Fibroblast of upper back skin (primary cell): ENCODE measurements at regions not wholly inside any gene's neighbourhood (a gene's known extent, or its start where the extent isn't known, plus 50 kb on each side); places are given as distances from the start of the nearest gene placed in this dataset.
"Not testable (repeated sequence)": the region's sequence is repeated elsewhere in the genome, so short reads cannot be mapped to it uniquely, and the experiment has no call there.

Source experiments
- DNase-seq: peaks from one replicate; pipeline ENCODE4 v3.0.0-alpha.2; 2013

DNA sequence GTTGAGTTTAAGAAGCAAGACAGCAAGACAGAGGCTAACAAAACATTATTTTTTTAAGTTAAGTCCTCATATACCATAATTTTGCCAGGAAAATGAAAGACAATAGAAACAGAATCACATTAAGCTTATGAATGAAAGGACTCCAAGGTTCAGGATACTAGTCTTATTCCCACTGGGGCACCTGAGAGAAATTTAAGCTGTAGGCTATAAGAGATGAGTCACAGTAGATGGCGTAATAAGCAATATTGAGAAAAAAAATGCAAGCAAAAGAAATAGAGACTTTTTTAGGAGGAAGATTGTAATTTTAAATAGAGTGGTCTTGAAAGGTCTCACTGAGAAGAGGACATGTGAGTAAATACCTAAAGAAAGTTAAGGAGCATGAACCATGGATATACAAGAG, 57.1 kb upstream of the KIF2B start:
- DNase-seq: peak; percentile 1

DNA sequence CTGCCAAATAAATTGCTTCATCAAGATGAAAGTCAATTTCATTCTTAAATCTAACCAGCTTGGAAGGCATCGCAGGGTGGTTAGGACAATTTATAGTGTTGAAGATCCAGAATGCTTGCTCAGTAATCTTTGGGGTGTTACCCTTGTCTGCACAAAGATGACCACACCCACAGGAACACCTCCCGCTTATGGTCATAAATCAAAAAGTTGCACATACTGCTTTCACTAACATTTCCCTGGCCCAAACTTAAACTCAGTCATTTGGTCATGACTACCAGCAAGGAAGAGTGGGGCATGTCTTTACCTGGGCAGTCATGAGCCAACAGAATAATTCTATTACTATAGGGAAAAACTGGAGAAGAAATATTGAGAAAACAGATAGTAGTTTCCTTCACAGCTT, 57.6 kb upstream of the KIF2B start:
- no peak for DNase-seq

DNA sequence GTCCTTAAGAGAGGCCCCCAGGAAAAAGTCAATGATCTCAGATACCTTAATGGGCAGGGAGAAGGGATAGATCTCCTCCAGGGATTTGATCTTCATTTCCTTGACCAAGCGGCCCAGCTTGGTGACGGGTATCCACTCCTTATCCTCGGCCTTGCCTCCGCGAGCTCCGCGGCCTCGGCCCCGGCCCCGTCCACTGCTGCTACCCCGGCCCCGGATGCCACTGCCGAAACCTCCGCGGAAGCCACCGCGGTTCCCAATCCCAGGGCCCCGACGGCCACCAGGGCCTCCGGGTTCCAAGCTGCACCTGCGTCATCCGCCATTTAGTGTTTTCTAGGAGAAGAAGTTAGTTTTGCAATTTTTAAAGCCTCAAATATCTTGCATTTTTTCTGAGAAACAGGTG, 65.2 kb upstream of the KIF2B start:
- DNase-seq: no peak

DNA sequence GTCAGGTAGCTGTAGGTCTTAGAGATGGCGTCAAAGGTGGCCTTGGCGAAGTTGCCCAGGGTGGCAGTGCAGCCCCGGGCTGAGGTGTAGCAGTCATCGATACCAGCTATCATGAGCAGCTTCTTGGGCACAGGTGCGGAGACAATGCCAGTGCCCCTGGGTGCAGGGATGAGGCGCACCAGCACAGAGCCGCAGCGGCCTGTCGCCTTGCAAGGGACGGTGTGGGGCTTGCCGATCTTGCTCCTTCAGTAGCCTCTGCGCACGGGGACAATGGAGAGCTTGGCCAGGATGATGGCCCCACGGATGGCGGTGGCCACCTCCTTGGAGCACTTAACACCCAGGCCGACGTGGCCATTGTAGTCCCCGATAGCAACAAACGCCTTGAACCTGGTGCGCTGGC, 65.6 kb upstream of the KIF2B start:
- DNase-seq: not testable (repeated sequence)

DNA sequence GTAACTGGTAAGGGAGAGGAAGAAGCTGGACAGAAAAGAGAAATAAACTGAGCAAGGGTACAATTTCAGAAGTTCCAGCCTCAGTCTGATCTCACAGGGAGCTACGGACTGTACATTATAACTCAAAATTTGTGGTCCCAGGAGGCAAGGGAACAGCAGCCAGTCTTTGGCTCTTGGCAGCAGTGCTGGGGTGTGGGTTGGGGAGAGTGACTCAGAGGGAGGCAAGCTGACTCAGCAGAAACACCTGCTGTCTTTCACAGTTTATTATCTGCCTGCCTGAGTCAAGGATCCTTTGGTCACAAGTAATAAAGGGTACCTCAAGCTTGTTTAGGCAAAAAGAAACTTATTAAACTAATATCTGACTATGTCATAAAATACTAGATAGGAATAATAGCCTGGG, 73.5 kb upstream of the KIF2B start:
- peak; percentile 56 for DNase-seq

DNA sequence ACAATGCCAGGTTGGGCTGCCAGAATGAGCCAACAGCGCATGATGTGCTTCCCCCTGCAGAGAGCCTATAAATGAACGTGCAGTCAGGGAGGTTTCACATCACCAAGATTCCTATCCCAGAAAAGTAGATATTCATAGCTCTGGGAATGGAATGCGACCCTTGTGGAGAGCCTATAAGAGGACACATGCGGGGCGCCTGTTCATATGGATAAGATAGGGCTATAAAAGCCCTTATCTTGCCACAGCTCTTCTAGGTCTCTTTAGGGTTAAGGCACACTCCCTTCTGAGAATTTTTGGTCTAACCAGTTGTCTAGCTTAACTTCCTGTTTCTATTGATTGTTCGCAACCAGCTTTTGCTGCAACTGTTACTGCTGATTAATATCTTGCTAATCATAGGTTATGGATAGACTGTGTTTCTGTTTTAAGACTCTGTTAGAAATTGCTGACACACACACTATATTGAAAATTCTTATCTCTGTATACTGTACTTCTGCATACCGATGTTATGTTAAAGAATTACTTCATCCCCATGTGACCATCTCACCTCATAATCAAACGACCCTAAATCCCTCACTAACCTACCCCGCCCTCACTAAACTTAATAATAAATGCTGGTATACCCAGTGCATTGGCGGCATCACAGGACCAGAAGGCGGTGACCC, 74.4 kb upstream of the KIF2B start:
- not testable (repeated sequence) for DNase-seq

DNA sequence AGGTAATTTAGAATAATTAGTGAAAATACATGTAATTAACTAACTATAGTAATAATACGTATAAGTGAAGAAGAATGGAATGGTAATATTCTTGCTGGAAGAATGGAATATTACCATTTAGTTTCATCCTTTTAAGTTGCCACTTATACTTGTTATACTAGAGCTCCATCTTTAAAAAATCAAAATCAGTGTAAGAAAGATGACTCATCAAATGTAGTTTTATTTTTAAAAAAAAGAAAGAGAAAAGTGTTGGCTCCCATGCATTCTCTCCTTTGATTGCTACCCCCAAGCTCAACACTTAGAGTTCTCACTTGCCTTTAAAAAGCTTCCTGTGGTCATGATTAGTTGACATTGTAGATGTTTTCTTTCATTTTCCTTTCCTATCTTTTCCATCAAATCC, 82.4 kb upstream of the KIF2B start:
- DNase-seq: no peak

DNA sequence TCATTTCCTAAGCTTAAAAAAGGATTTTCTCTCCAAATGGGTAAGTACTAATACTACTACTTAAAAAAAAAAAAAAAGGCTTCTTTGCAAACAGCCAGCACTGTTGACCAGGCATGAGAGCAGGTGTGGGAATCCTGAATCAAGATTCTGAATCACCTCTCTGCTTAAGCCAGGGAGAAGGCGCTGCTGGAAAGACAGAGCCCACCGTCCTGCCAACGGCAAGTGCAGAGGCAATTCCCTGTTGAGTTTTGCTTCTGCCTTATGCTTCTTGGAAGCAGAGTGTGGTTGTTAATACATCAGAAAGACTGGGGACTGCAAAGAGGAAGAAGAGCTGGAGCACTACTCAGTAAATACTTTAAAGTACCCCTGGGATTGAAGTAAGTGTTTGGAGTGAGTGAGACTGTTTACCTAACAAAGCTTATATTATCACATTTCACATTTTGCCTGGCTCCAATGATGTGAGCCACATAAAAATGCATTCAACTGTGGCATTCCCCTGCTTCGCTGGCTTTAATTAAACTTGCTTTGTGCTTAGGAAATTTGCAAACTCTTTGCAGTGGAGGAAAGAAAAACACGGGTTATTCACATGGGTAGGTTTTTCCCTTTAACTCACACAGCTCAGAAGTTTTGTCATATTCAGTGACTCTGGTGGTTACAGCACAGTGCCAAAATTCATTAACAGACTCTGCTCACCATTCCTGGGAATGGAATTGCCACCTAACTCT, 86.0 kb upstream of the KIF2B start:
- no peak for DNase-seq

DNA sequence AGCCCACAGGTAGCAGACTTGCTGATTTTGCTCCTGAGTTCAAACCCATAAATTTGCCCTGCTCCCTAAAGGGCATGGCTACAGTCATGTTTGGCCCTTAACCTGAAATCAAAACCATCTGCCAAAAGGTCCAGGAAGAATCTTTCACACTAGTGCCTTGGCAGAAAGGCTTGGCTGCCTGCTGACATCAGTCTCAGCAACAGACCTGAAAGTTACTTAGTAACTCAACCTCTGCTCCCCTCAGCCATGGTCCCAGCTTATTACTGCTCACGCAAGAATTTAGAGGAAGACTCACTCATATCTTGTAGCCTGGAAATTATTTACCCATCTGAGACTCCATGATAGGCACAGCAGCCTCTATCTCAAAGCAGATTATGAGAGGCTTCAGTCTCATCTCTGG, 98.0 kb upstream of the KIF2B start:
- DNase-seq: peak; percentile 20

DNA sequence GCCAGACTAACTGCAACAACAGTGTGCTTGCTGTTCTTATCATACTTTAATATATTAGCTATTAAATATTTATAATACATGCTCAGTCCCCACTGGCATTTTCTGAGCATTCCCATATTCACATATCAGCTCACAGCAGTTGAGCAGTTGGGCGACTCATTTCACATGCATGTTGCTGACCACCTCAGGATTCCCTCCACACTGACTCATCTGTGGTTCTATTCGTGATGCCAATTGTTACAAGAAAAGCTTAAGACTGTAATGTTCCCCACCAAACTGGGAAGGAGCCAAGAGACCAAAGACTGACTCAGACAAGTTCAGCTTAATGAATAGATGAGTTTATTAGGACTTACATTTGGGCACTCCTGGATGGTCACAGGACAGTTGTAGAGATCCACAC, 100.3 kb upstream of the KIF2B start:
- DNase-seq: peak; percentile 100

DNA sequence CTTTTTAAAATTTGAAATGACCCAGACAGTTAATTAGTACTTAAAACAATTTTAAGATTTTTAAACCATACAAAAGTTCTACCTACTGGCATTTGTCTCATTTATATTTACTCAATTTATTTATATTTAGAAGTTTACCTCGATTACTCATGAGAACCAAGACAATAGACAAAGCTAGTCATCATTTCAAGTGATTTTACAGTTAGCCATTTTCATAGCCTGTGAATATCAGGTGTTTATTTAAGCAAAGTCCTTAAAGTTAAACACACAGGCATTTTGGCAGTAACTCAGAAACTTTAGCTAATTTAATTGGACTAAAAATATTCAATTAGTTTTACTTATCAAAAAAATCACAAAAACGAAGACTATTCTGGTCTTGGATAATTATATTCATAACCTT, 101.6 kb upstream of the KIF2B start:
- no peak for DNase-seq

DNA sequence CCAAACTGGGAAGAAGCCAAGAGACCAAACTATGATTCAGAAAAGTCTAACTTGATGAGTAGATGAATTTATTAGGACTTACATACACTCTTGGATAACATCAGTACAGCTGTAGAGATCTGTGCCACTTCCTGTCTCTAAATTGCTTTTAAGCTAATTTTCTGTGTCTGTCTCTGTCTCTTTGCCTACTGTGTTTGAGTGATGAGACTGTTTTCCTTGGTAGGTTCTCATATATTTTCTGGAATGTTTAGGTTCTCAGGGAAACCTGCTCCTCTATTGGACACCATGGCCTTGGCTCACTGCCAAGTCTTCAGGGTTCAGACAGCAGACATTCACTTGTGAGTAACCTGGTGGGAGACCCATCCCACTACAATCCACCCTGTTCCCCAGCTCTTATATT, 103.5 kb upstream of the KIF2B start:
- DNase-seq: peak; percentile 55

DNA sequence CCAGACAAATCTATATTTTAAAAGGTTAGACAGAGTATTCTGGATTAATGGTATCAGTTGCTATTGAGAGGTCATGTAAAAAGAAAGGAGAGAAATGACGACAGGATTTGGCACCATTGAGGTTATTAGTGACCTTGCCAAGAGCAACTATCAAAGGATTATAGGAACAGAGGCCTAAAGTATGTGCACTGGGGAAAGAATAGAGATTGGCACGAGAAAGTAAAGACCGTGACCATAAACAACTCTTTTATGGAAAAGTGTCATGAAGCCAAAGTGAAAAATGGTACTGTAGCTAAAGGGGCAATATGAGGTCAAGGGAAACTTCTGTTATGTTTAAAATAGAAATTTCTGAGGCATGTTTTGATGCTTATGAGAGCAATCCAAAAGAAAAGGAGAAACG, 115.2 kb upstream of the KIF2B start:
- DNase-seq: no peak

DNA sequence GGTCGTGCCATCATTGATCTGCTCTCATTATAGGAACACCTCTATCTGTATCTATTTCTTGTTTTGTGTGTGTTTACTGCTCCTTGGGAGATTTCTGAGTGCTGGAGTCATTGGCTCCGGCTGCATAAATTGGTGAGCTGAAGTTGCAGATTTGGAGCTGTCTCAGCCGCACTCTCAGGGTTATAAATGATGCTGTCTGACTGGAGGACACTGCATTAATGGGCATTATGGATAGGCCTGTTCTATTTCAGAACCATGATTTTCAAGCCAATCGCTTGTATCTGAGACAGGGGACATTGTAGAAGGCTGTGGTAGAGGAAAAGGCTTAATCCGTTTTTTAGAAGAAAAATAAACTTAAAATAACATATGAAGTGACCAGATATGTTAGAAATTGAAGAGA, 126.4 kb upstream of the KIF2B start:
- no peak for DNase-seq

DNA sequence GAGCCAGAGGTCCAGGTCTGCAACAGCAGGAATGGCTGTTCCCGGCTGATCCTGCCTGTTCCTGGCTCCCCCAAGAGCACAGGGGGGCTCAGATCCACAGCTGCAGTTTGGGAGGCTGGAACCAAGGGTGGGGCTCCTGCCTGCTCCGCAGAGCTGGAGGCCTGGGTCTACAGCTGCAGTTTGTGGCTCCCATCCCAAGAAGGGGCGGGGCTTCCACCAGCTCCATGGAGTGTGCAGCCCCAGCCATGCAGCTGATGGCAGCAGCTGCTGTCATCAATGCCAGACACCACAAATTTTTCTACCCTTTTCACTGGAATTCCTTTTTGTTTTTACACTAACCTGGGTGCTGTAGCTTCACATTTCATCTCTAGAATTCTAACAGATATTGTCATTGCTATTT, 135.4 kb upstream of the KIF2B start:
- DNase-seq: no peak

DNA sequence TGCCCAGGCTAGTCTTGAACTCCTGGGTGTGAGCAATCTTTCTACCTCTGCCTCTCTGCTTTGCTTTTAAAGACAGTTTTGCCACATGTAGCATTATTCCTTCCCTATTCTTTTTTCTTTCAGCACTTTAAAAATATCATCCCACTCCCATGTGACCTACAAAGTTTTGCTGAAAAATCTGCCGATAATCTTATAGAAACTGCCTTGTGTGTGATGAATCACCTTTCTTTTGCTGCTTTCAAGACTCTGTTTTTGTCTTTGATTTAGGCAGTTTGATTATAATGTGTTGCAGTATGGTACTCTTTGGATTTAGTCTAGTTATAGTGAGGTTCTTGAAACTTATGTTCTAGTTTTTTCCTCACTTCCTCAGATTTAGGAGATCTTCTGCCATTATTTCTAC, 142.0 kb upstream of the KIF2B start:
- DNase-seq: no peak

DNA sequence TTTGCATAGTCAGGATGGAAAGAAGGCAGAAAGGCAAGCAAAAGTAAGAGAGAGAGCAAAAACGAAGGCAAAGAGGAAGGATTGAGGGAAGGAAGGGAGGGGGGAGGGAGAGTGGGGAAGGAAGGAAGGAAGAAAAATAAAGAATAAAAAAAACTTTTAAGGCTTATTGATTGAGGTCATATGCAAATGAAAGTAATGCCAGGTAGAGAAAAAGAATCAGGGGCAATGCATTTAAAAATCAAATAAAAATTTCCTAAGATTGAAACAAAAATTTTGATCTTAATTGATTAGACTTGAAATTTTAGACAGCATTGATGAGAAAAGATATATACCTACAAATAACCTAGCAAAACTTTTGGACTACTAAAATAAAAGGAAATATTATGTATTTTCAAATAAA, 153.9 kb upstream of the KIF2B start:
- DNase-seq: no peak

DNA sequence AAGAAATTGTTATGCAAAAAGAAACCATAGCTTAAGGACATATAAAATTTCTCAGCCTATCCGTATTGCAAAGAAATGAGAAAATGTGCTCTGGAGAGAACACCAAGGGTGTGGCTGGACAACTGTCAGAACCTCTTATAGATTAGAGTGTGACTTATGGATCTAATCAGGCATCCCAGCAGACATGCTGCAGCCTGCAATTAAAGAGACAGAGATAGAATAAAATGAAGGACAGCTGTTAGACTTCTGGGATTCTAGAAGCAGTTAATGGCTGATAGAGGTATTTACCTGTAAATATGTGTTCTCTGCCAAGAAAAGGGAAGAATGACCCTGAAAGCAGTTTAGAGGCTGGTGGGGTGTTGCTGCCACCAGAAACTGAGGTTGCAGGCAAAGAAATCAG, 160.1 kb upstream of the KIF2B start:
- DNase-seq: no peak

DNA sequence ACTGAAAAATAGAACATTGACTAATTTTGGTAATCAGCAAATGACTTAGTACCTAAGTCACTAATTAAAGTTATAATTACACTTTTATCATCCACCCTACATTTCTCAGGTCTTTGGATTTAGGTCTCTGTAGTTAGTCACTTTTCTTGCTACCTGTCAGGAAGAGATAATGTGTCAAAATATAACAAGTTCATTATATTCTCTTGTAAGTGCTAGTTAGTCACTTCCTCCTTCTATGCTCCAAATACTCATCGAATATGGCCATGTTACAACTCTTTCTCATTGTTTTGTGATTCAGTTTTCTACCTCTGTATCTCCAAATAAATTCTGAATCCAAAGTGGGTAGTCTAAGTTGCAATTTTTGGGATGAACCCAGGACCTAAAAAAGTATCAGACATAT, 163.5 kb upstream of the KIF2B start:
- no peak for DNase-seq

DNA sequence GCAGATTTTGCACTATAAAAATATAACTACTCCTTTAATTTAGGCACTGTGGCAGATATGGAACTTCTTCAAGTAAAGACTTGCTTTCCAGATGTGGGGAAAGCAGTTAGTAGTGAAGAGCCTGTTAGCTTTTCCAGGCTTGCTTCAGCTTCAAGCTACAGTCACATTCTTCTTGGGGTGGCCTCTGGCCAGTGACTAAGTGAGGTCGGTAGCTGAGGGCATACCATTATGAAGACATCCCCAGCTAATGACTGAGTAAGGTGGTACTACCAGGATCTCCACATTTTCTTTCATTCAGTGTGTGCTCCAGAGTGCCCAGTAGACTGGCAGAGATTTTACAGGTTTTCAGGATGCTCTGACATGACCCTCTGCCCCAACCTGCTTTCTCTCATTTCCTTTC, 167.1 kb upstream of the KIF2B start:
- DNase-seq: peak; percentile 8

DNA sequence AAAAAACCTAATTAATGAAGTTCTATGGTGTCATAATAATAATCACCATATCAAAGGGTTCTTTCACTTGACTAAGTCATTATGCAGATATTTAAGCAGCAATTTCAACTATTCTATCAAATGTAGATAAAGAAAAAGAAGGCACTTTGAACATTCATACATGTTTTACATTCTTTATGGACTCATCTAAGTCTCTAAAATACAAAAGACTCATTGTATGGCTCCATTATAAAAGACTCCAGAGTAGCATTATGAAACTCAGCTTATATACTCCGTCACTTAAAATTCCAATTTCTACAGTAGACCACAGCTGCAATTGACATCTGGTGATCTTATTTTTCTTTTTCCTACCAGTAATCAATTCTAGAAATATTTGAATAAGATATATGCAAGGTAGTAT, 173.5 kb upstream of the KIF2B start:
- DNase-seq: no peak

DNA sequence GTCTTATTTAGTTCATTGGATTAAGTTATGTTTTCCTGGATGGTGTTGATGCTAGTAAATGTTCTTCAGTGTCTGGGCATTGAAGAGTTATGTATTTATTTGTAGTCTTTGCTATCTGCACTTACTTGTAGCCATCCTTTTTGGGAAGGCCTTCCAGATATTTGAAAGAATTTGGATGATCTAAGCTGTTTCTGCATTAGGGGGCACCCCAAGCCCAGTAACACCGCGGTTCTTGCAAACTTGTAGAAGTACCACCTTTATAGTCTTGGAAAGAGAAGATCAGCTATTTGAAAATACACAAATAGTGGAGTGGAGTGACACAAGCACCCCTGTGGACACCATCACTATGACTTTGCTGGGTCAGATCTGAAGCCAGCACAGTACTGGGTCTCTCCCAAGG, 175.9 kb upstream of the KIF2B start:
- no peak for DNase-seq

DNA sequence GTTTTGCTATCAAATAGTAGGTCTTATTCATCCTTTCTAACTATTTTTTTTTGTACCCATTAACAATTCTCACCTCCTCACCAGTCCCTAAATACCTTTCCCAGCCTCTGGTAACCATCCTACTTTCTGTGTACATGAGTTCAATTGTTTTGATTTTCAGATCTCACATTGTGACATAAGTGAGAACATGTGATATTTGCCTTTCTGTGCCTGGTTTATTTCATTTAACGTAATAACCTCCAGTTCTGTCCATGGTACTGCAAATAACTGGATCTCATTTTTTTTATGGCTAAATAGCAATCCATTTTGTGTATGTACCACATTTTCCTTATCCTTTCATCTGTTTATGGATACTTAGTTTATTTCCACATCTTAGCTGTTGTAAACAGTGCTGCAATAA, 181.9 kb upstream of the KIF2B start:
- no peak for DNase-seq

DNA sequence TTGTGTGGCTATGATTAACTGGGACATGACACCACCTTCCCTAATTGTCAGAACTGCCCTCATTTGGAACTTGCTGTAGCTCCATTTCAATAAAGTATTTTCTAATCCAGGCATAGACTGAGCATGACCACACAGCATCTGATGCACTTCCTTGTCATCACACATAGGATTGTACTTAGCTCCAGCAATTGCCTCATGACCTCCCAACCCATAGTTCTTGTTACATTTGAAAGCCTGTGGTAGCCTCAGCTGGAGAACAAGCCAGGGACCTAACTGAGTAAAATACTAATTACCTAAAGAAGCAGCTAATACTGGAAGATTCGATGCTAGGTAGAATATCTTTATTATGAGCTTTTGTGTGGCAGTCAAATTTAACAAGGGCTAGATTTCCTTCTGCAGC, 187.3 kb upstream of the KIF2B start:
- no peak for DNase-seq

DNA sequence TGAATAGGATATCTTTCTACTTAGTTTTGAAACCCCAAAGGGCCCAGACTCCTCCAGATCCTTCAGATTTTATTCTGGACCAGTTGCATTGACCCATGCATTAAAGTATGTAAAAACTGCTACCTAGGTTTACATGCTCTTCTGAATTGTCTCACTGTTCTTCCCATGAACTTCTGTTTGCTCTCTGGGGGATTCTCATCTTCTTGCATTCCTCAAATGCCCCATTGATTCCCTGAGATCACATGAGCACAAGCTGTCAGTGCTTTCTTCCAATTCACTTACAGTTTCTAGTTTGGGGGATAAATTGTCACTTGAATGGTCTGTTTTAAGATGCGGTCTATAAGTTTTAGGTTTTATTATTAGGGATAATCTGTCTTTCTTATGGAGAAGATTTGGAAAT, 188.9 kb upstream of the KIF2B start:
- DNase-seq: no peak
